ENCODE measurements at regions not wholly inside any gene's neighbourhood (a gene's known extent, or its start where the extent isn't known, plus 50 kb on each side); places are given as distances from the start of the nearest gene placed in this dataset.

DNA sequence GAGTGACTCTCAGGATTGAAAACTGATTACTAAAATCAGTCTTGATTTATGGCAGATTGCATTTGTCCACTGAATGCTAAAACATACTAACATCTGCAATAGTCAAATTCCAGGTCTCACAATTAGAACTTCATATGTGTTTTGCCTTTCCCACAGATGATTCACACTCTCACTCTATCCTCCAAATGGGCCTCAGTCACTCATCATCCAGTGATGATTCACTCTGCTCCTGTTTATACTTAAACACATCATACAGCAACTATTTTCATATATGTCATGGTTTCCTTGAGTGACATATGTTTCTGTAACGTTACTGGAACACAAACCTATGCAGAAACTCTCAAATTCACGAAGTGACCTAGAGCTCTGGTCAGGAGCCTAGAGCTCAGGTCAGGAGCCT, 512.9 kb downstream of the HINT1 start:
- no peak for TF ChIP-seq EZH2 (IDR thresholded peaks at IDR 0.05)
- no peak for TF ChIP-seq POLR2AphosphoS5 (IDR thresholded peaks at IDR 0.05; ENCODE audit: borderline replicate concordance, low read depth, low read length)
- TF ChIP-seq FOXP2 (optimal IDR thresholded peaks at IDR 0.05; ENCODE audit: control extremely low read depth, extremely low read length, insufficient read depth): no peak
